ENCODE measurements at regions not wholly inside any gene's neighbourhood (a gene's known extent, or its start where the extent isn't known, plus 50 kb on each side); places are given as distances from the start of the nearest gene placed in this dataset.
"Not testable (repeated sequence)": the region's sequence is repeated elsewhere in the genome, so short reads cannot be mapped to it uniquely, and the experiment has no call there.

GRCh38 chr7:109647263-109647662 is 1077.6 kb downstream of the DNAJB9 start:
- DNase-seq, result not testable (repeated sequence)

GRCh38 chr7:109659261-109659660 is 1089.6 kb downstream of the DNAJB9 start:
- DNase-seq, result no peak

DNA sequence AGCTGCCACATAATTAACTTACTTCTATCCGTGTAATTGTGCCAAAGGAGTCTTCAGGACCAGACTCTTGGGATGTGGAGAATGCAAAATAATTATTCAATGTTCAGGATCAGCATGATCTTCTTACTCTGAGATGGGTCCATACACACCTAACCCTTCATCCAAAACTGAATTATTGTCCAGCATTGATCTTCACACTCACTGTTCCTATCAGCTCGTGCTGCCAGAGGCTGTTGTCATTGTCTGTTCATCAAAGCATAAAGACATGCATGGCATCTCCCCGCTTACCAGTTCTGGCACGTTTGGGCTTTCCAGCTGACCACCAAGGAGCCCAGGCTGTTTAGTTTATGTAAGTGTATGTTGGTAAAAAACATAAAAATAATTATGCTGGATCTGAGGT is 1090.7 kb downstream of the DNAJB9 start:
- no peak for DNase-seq

DNA sequence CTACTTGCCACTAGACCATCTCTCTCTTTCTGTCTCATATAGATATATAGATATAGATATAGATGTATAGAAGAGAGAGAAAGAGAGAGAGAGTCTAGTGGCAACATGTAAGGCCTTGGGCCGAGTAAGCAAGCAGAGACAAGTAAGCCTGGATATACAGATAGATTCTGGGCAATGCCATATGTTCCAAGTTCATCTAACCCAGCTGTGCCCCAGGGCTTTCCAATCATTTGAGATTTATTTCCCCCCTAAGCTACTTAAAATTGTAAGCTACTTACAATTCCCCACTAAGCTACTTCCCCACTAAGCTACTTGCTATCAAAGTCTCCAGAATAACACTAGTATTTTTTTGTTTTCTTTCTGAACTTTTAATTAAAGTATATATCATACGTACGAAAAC is 1094.1 kb downstream of the DNAJB9 start:
- no peak for DNase-seq

GRCh38 chr7:109687269-109687668 is 1117.6 kb downstream of the DNAJB9 start:
- DNase-seq, result not testable (repeated sequence)

GRCh38 chr7:109692613-109693012 is 1122.9 kb downstream of the DNAJB9 start:
- not testable (repeated sequence) for DNase-seq

GRCh38 chr7:109694149-109695071 is 1124.7 kb downstream of the DNAJB9 start:
- no peak for DNase-seq

GRCh38 chr7:109695419-109695818 is 1125.7 kb downstream of the DNAJB9 start:
- no peak for DNase-seq

- DNase-seq, result no peak
Observed at GRCh38 chr7:109696723-109697122, 1127.0 kb downstream of the DNAJB9 start.

- no peak for DNase-seq
Observed at GRCh38 chr7:109699661-109700060, 1130.0 kb downstream of the DNAJB9 start.

GRCh38 chr7:109713366-109713765 is 1143.7 kb downstream of the DNAJB9 start:
- no peak for DNase-seq

DNA sequence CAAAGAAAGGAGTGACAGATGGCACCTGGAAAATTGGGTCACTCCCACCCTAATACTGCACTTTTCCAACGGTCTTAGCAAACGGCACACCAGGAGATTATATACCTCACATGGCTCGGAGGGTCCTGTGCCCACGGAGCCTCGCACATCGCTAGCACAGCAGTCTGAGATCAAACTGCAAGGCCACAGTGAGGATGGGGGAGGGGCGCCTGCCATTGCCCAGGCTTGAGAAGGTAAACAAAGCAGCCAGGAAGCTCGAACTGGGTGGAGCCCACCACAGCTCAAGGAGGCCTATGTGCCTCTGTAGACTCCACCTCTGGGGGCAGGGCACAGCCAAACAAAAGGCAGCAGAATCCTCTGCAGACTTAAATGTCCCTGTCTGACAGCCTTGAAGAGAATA is 1149.7 kb downstream of the DNAJB9 start:
- DNase-seq, result not testable (repeated sequence)

DNA sequence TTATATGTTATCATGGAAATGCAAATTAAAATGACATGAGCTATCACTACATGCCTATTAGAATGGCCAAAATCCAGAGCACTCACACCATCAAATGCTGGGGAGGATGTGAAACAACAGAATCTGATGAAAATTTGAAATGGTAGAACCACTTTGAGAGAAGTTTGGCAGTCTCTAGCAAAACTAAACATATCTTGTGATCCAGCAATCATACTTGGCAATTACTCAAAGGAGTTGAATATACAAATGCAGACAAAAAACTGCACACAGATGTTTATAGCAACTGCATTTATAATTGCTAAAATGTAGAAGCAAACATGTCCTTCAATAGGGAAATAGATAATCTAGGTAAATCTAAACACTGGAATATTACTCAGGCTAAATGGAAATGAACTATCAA is 1164.9 kb downstream of the DNAJB9 start:
- no peak for DNase-seq

GRCh38 chr7:109735881-109736280 is 1166.2 kb downstream of the DNAJB9 start:
- no peak for DNase-seq

- no peak for DNase-seq
Observed at GRCh38 chr7:109745677-109746410, 1176.2 kb downstream of the DNAJB9 start.

DNA sequence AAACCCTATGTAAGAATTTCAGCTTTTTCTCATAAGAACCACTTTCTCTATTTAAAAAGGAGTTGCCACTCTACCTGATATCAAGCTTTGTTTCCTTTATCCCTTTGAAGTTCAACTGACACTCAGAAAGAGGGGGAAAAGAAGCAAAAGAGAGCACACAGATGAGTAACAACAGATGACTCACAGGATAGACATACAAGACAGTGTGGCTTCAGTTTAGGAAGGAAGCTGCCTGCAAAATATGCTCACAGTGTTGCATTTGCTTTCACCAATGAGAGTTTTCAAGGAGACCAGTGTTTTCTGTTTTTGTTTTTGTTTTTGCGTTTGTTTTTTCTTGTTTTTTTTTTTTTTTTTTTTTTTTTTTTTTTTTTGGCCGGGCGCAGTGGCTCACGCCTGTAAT is 1181.6 kb downstream of the DNAJB9 start:
- DNase-seq, result no peak

DNA sequence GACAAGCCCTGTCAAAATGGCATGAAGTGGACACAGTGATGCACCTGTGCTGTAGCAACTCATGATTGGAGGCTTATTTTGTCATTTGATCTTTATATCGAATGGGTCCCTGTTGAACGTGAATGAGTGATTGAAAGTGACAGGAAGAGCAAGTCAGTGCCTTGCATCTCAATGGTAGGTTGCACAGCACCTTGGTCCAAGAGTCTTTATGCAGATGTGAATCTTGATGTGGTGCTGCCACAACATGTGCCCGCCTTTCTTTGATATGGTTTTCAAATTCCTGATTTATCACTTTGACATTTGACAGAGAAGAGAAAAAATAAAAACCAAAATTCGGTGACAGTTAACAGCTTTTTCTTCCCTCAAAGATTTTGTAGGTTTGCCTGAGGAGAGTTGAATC is 1182.4 kb downstream of the DNAJB9 start:
- no peak for DNase-seq

DNA sequence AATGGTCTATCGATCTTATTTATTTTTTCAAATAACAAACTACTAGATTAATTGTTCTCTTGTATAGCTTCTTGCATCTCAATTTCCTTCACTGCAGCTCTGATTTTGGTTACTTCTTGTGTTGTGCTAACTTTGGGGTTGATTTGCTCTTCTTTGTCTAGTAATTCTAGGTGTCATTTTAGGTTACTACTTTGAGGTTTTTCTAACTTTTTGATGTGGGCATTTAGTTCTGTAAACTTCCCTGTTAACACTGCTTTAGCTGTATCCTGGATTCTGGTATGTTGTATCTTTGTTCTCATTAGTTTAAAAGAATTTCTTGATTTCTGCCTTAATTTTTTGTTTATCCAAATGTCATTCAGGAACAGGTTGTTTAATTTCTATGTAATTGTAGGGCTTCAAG is 1188.0 kb downstream of the DNAJB9 start:
- DNase-seq, result no peak

- no peak for DNase-seq
Observed at GRCh38 chr7:109763611-109764010, 1193.9 kb downstream of the DNAJB9 start.

GRCh38 chr7:109772161-109772560 is 1202.5 kb downstream of the DNAJB9 start:
- DNase-seq, result no peak

DNA sequence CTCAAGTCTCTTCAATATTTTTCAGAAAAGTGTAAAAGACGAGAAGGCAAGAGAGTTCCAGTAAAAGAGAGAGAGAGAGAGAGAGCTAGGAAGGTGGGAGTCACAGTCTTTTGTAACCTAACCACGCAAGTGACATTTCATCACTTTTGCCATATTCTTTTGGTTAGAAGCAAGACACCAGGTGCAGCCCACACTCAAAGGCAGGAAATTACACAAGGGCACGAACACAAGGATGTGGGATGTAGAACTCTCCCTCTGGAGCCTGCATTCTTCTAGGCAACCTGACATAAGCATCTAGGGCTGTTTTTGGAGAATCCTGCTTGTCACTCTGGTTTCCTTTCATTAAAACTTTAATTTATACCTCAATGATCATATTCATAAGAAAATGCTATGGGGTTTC is 1213.1 kb downstream of the DNAJB9 start:
- no peak for DNase-seq

DNA sequence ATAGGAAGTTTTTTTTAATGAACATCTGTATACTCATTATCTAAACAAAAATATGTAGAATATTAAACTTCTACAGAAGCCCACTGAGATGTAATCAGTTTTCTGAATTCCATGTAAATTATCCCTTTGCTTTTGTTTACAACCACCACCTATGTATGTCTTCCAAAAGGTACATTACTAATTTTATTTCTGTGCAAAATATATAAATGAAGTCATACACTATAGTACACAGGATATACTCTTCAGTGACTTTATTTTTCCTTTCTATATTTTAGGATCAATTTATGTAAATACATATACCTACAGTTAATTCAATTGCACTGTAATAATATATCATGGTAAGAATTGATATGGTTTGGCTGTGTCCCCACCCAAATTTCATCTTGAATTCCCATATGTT is 1236.9 kb downstream of the DNAJB9 start:
- DNase-seq, result no peak

- DNase-seq, result no peak
Observed at GRCh38 chr7:109821156-109821555, 1251.5 kb downstream of the DNAJB9 start.

DNA sequence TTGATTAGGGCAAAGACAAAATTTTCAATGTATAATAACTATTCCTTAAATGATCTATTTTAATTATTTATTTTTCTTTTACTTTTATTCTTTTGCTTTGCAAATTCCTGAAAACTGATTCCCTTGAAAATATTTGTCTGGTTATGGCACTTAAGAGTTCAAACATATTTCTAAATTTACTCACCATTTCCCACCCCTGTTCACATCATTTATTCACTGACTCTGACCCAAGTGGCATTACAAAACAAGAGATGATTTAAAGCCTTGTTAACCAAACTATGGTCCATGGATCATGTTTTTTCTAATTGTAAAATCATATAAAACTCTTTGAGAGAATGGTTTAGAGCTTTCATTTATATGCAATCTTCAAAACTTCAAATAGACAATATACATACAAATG is 1256.1 kb upstream of the LRRN3 start:
- DNase-seq, result no peak

Measured in activated naive CD4-positive, alpha-beta T cell treated with anti-CD3 and anti-CD28 coated beads, Interleukin-2, amount 50 U/mL, for 16 hours (primary cell).